HEK293 (cell line): ENCODE measurements at regions not wholly inside any gene's neighbourhood (a gene's known extent, or its start where the extent isn't known, plus 50 kb on each side); places are given as distances from the start of the nearest gene placed in this dataset.
A peak's percentile ranks its signal among the peaks of the same experiment; 100 is the strongest.

ENCODE experiments used
- BCL11A ChIP-seq: fragments of 450-650 bp; formaldehyde crosslinking; IDR thresholded peaks from 2 replicates; pipeline ENCODE4 v1.5.1; 2016; ENCODE audit warnings: low read depth, missing biosample characterization, missing genetic modification characterization
- KLF7 ChIP-seq: fragments of 450-650 bp; formaldehyde crosslinking; IDR thresholded peaks from 2 replicates; pipeline ENCODE4 v1.5.1; 2016; ENCODE audit warnings: missing biosample characterization, missing genetic modification characterization, borderline replicate concordance
- MEIS1 ChIP-seq: sonication (generic); formaldehyde crosslinking; IDR thresholded peaks from 2 replicates; pipeline ENCODE4 v1.8.1; 2022; ENCODE audit warnings: missing genetic modification reagents, mild to moderate bottlenecking, borderline replicate concordance
- OVOL3 ChIP-seq: fragments of 450-650 bp; formaldehyde crosslinking; IDR thresholded peaks from 2 replicates; pipeline ENCODE4 v1.5.1; 2016; ENCODE audit warnings: missing biosample characterization, missing genetic modification characterization
- ZBTB8A ChIP-seq: fragments of 450-650 bp; formaldehyde crosslinking; IDR thresholded peaks from 2 replicates; pipeline ENCODE4 v1.5.1; 2016; ENCODE audit warnings: missing biosample characterization, missing genetic modification characterization
- ZFP37 ChIP-seq: fragments of 450-650 bp; formaldehyde crosslinking; IDR thresholded peaks from 2 replicates; pipeline ENCODE4 v1.5.1; 2016; ENCODE audit warnings: missing biosample characterization, missing genetic modification characterization
- ZNF132 ChIP-seq: fragments of 450-650 bp; formaldehyde crosslinking; IDR thresholded peaks from 2 replicates; pipeline ENCODE4 v1.5.1; 2017; ENCODE audit warnings: missing biosample characterization, missing genetic modification characterization, borderline replicate concordance
- ZNF2 ChIP-seq: fragments of 450-650 bp; formaldehyde crosslinking; IDR thresholded peaks from 2 replicates; pipeline ENCODE4 v1.5.1; 2016; ENCODE audit warnings: missing biosample characterization, missing genetic modification characterization
- ZNF239 ChIP-seq: fragments of 450-650 bp; formaldehyde crosslinking; IDR thresholded peaks from 2 replicates; pipeline ENCODE4 v1.5.1; 2016; ENCODE audit warnings: missing biosample characterization, missing genetic modification characterization
- ZNF391 ChIP-seq: fragments of 450-650 bp; formaldehyde crosslinking; IDR thresholded peaks from 2 replicates; pipeline ENCODE4 v1.5.1; 2016; ENCODE audit warnings: low read depth, missing biosample characterization, missing genetic modification characterization, borderline replicate concordance
- ZNF394 ChIP-seq: fragments of 450-650 bp; formaldehyde crosslinking; IDR thresholded peaks from 2 replicates; pipeline ENCODE4 v1.5.1; 2016; ENCODE audit warnings: missing biosample characterization, missing genetic modification characterization, mild to moderate bottlenecking, moderate library complexity, borderline replicate concordance
- ZNF501 ChIP-seq: fragments of 450-650 bp; formaldehyde crosslinking; IDR thresholded peaks from 2 replicates; pipeline ENCODE4 v1.5.1; 2016; ENCODE audit warnings: missing biosample characterization, missing genetic modification characterization
- ZNF510 ChIP-seq: fragments of 450-650 bp; formaldehyde crosslinking; IDR thresholded peaks from 2 replicates; pipeline ENCODE4 v1.5.1; 2018; ENCODE audit warnings: mild to moderate bottlenecking, missing genetic modification characterization, missing biosample characterization; ENCODE audit not compliant: insufficient replicate concordance
- ZNF529 ChIP-seq: fragments of 450-650 bp; formaldehyde crosslinking; IDR thresholded peaks from 2 replicates; pipeline ENCODE4 v1.5.1; 2017; ENCODE audit warnings: missing genetic modification characterization, missing biosample characterization; ENCODE audit not compliant: insufficient replicate concordance
- ZNF549 ChIP-seq: fragments of 450-650 bp; IDR thresholded peaks from 2 replicates; pipeline ENCODE4 v1.5.1; 2018; ENCODE audit warnings: missing biosample characterization, missing genetic modification characterization, mild to moderate bottlenecking, inconsistent platforms, moderate library complexity
- ZNF670 ChIP-seq: fragments of 450-650 bp; formaldehyde crosslinking; IDR thresholded peaks from 2 replicates; pipeline ENCODE4 v1.5.1; 2016; ENCODE audit warnings: missing biosample characterization, missing genetic modification characterization, low read depth
- ZNF707 ChIP-seq: fragments of 450-650 bp; formaldehyde crosslinking; IDR thresholded peaks from 2 replicates; pipeline ENCODE4 v1.5.1; 2016; ENCODE audit warnings: missing biosample characterization, missing genetic modification characterization
- ZNF830 ChIP-seq: fragments of 450-650 bp; IDR thresholded peaks from 2 replicates; pipeline ENCODE4 v1.5.0; 2018; ENCODE audit warnings: missing biosample characterization, missing genetic modification characterization, low read depth, mild to moderate bottlenecking, moderate library complexity
- TF ChIP-seq, protein P1 (sequence below): fragments of 450-650 bp; formaldehyde crosslinking; IDR thresholded peaks from 2 replicates; pipeline ENCODE4 v1.5.1; 2017; ENCODE audit warnings: missing biosample characterization, missing genetic modification characterization
- TF ChIP-seq, protein P2 (sequence below): fragments of 450-650 bp; formaldehyde crosslinking; IDR thresholded peaks from 2 replicates; pipeline ENCODE4 v1.5.1; 2016; ENCODE audit warnings: missing biosample characterization, missing genetic modification characterization
- TF ChIP-seq, protein P3 (sequence below): fragments of 450-650 bp; formaldehyde crosslinking; IDR thresholded peaks from 2 replicates; pipeline ENCODE4 v1.5.1; 2016; ENCODE audit warnings: missing biosample characterization, missing genetic modification characterization, borderline replicate concordance
- TF ChIP-seq, protein P4 (sequence below): fragments of 450-650 bp; formaldehyde crosslinking; conservative IDR thresholded peaks from 2 replicates; pipeline ENCODE4 v1.5.1; 2016; ENCODE audit warnings: low read depth, missing biosample characterization, missing genetic modification characterization
- TF ChIP-seq, protein P5 (sequence below): fragments of 450-650 bp; formaldehyde crosslinking; IDR thresholded peaks from 2 replicates; pipeline ENCODE4 v1.5.1; 2017; ENCODE audit warnings: missing biosample characterization, mild to moderate bottlenecking, missing genetic modification characterization, moderate library complexity
- TF ChIP-seq, protein P6 (sequence below): fragments of 450-650 bp; formaldehyde crosslinking; IDR thresholded peaks from 2 replicates; pipeline ENCODE4 v1.5.1; 2016; ENCODE audit warnings: missing biosample characterization, missing genetic modification characterization

DNA sequence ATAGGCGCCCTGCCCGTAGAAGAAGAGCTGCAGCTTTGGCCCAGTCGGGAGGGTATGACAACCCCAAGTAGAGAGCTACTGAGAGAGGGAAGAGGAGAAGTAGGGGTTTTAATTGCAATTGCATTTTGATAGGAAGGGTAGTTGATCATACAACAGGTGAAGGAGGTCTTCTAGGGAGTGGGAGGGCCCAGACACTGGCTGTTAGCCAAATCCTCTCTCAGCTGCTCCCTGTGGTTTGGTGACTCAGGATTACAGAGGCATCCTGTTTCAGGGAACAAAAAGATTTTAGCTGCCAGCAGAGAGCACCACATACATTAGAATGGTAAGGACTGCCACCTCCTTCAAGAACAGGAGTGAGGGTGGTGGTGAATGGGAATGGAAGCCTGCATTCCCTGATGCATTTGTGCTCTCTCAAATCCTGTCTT, 408.9 kb upstream of the THBS1 start (continued):
- TF ChIP-seq ZNF132 (tag by site-specific recombination) (no peak), ZNF2 (tag by site-specific recombination) (peak; percentile 53; the same call in 1 of the 2 replicates), ZNF707 (tag by site-specific recombination) (no peak), KLF7 (tag by site-specific recombination) (no peak), ZNF501 (no peak), MEIS1 (no peak), ZNF670 (no peak), ZFP37 (tag by site-specific recombination) (no peak), ZNF830 (tag by site-specific recombination) (no peak), ZNF394 (peak; percentile 84), ZNF239 (no peak), ZBTB8A (tag by site-specific recombination) (no peak), ZNF391 (tag by site-specific recombination) (no peak), ZNF529 (tag by site-specific recombination) (no peak), OVOL3 (tag by site-specific recombination) (no peak), ZNF549 (no peak), BCL11A (no peak), ZNF510 (tag by site-specific recombination) (no peak)
- TF ChIP-seq, protein P1, sequence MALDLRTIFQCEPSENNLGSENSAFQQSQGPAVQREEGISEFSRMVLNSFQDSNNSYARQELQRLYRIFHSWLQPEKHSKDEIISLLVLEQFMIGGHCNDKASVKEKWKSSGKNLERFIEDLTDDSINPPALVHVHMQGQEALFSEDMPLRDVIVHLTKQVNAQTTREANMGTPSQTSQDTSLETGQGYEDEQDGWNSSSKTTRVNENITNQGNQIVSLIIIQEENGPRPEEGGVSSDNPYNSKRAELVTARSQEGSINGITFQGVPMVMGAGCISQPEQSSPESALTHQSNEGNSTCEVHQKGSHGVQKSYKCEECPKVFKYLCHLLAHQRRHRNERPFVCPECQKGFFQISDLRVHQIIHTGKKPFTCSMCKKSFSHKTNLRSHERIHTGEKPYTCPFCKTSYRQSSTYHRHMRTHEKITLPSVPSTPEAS (tag by site-specific recombination): no peak
- TF ChIP-seq, protein P2, sequence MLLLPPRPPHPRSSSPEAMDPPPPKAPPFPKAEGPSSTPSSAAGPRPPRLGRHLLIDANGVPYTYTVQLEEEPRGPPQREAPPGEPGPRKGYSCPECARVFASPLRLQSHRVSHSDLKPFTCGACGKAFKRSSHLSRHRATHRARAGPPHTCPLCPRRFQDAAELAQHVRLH (tag by site-specific recombination): no peak
- TF ChIP-seq, protein P3, sequence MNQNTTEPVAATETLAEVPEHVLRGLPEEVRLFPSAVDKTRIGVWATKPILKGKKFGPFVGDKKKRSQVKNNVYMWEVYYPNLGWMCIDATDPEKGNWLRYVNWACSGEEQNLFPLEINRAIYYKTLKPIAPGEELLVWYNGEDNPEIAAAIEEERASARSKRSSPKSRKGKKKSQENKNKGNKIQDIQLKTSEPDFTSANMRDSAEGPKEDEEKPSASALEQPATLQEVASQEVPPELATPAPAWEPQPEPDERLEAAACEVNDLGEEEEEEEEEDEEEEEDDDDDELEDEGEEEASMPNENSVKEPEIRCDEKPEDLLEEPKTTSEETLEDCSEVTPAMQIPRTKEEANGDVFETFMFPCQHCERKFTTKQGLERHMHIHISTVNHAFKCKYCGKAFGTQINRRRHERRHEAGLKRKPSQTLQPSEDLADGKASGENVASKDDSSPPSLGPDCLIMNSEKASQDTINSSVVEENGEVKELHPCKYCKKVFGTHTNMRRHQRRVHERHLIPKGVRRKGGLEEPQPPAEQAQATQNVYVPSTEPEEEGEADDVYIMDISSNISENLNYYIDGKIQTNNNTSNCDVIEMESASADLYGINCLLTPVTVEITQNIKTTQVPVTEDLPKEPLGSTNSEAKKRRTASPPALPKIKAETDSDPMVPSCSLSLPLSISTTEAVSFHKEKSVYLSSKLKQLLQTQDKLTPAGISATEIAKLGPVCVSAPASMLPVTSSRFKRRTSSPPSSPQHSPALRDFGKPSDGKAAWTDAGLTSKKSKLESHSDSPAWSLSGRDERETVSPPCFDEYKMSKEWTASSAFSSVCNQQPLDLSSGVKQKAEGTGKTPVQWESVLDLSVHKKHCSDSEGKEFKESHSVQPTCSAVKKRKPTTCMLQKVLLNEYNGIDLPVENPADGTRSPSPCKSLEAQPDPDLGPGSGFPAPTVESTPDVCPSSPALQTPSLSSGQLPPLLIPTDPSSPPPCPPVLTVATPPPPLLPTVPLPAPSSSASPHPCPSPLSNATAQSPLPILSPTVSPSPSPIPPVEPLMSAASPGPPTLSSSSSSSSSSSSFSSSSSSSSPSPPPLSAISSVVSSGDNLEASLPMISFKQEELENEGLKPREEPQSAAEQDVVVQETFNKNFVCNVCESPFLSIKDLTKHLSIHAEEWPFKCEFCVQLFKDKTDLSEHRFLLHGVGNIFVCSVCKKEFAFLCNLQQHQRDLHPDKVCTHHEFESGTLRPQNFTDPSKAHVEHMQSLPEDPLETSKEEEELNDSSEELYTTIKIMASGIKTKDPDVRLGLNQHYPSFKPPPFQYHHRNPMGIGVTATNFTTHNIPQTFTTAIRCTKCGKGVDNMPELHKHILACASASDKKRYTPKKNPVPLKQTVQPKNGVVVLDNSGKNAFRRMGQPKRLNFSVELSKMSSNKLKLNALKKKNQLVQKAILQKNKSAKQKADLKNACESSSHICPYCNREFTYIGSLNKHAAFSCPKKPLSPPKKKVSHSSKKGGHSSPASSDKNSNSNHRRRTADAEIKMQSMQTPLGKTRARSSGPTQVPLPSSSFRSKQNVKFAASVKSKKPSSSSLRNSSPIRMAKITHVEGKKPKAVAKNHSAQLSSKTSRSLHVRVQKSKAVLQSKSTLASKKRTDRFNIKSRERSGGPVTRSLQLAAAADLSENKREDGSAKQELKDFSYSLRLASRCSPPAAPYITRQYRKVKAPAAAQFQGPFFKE (tag by site-specific recombination): no peak
- TF ChIP-seq, protein P4, sequence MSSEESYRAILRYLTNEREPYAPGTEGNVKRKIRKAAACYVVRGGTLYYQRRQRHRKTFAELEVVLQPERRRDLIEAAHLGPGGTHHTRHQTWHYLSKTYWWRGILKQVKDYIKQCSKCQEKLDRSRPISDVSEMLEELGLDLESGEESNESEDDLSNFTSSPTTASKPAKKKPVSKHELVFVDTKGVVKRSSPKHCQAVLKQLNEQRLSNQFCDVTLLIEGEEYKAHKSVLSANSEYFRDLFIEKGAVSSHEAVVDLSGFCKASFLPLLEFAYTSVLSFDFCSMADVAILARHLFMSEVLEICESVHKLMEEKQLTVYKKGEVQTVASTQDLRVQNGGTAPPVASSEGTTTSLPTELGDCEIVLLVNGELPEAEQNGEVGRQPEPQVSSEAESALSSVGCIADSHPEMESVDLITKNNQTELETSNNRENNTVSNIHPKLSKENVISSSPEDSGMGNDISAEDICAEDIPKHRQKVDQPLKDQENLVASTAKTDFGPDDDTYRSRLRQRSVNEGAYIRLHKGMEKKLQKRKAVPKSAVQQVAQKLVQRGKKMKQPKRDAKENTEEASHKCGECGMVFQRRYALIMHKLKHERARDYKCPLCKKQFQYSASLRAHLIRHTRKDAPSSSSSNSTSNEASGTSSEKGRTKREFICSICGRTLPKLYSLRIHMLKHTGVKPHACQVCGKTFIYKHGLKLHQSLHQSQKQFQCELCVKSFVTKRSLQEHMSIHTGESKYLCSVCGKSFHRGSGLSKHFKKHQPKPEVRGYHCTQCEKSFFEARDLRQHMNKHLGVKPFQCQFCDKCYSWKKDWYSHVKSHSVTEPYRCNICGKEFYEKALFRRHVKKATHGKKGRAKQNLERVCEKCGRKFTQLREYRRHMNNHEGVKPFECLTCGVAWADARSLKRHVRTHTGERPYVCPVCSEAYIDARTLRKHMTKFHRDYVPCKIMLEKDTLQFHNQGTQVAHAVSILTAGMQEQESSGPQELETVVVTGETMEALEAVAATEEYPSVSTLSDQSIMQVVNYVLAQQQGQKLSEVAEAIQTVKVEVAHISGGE: no peak
- TF ChIP-seq, protein P5, sequence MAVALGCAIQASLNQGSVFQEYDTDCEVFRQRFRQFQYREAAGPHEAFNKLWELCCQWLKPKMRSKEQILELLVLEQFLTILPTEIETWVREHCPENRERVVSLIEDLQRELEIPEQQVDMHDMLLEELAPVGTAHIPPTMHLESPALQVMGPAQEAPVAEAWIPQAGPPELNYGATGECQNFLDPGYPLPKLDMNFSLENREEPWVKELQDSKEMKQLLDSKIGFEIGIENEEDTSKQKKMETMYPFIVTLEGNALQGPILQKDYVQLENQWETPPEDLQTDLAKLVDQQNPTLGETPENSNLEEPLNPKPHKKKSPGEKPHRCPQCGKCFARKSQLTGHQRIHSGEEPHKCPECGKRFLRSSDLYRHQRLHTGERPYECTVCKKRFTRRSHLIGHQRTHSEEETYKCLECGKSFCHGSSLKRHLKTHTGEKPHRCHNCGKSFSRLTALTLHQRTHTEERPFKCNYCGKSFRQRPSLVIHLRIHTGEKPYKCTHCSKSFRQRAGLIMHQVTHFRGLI (tag by site-specific recombination): no peak
- TF ChIP-seq, protein P6, sequence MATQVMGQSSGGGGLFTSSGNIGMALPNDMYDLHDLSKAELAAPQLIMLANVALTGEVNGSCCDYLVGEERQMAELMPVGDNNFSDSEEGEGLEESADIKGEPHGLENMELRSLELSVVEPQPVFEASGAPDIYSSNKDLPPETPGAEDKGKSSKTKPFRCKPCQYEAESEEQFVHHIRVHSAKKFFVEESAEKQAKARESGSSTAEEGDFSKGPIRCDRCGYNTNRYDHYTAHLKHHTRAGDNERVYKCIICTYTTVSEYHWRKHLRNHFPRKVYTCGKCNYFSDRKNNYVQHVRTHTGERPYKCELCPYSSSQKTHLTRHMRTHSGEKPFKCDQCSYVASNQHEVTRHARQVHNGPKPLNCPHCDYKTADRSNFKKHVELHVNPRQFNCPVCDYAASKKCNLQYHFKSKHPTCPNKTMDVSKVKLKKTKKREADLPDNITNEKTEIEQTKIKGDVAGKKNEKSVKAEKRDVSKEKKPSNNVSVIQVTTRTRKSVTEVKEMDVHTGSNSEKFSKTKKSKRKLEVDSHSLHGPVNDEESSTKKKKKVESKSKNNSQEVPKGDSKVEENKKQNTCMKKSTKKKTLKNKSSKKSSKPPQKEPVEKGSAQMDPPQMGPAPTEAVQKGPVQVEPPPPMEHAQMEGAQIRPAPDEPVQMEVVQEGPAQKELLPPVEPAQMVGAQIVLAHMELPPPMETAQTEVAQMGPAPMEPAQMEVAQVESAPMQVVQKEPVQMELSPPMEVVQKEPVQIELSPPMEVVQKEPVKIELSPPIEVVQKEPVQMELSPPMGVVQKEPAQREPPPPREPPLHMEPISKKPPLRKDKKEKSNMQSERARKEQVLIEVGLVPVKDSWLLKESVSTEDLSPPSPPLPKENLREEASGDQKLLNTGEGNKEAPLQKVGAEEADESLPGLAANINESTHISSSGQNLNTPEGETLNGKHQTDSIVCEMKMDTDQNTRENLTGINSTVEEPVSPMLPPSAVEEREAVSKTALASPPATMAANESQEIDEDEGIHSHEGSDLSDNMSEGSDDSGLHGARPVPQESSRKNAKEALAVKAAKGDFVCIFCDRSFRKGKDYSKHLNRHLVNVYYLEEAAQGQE (tag by site-specific recombination): no peak
